ENCODE measurements at regions not wholly inside any gene's neighbourhood (a gene's known extent, or its start where the extent isn't known, plus 50 kb on each side); places are given as distances from the start of the nearest gene placed in this dataset.

DNA sequence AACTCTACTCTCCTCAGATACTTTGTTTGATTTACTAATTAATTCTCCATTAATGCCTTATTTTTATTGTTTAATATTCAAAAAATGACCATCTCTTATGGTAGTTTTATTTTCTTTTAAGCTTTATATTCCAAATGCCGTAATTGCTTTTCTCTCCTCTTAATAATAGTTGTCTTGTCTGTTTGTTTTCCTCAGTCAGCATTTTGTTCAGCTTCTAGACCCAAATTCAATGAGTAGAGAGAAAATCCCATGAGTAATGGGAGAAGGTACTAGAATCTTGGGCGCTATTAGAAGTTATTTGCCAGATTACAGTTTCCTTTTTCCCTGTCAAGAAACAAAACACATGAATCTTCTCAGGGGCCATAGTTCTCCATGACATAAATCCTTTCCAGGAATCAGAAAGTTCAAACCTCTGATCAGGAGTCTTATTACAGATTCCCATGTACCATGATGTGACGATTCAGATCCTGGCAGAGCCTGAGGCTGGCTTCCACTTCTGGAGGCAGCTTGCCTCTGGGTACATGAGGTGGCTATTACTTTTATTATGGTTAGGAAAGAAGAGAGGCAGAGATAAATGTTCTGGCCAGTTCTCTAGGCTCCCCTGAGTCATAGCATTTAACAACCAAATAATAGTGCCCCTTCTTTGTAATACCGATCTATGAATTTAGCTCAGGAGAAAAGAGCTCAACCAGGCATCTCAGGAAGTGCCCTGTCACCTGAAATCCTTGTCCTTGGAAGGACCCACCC is 485.1 kb upstream of the SETBP1 start:
- TF ChIP-seq, protein P1, sequence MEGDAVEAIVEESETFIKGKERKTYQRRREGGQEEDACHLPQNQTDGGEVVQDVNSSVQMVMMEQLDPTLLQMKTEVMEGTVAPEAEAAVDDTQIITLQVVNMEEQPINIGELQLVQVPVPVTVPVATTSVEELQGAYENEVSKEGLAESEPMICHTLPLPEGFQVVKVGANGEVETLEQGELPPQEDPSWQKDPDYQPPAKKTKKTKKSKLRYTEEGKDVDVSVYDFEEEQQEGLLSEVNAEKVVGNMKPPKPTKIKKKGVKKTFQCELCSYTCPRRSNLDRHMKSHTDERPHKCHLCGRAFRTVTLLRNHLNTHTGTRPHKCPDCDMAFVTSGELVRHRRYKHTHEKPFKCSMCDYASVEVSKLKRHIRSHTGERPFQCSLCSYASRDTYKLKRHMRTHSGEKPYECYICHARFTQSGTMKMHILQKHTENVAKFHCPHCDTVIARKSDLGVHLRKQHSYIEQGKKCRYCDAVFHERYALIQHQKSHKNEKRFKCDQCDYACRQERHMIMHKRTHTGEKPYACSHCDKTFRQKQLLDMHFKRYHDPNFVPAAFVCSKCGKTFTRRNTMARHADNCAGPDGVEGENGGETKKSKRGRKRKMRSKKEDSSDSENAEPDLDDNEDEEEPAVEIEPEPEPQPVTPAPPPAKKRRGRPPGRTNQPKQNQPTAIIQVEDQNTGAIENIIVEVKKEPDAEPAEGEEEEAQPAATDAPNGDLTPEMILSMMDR (IDR thresholded peaks at IDR 0.05; ENCODE audit: low read depth, low read length, missing control alignments): no peak

DNA sequence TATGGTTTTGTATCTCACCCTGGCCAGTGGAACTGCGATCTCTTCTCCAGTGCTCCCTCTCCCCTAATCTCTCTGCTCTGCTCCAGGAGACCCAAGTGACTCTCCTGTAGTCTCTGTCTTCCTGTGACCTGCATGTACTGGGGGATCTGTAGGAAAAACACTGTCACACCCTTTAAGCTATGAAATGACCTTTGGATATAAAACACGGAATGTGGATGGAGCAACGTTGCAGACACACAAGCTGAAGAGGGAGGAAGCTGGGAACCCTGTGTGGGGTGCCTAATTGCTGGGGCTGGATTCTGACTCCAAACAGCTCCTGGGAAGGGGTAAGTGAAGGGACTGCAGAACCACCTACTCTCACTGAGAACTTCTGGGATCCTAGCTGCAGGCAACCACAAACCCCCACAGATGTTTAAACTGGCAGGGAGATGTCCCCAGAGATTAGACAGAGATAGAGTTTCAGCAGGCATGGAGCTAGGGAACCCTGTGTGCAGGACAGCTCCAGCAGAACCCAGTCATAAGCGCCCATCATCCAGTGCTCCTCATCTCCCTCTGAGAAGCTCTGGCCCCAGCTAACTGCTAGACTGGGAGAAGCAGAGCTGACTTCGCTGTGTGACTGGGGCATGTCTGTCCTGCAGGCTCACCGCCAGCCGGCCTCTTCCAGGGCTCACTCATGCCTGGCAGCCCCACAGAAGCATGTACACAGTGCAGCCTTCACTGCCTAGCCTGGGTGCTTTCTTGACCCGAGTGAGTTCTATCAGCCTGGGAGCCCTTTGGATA is 482.7 kb upstream of the SETBP1 start:
- in situ Hi-C loops (cut with HindIII; ENCODE audit: low pct_ligation_motif_present, low sequenced_read_pairs): no loop called here
- no peak for DNase-seq
- no peak overlapping the region for H3K27ac ChIP-seq
- H3K36me3 ChIP-seq (replicated peaks): no peaks in the 10 kb centered on the region
- TF ChIP-seq, protein P1 (IDR thresholded peaks at IDR 0.05; ENCODE audit: low read depth, low read length, missing control alignments): no peak
- no peak overlapping the region for H3K4me3 ChIP-seq (ENCODE audit: low read depth, low read length)
- no peaks in the 10 kb centered on the region for H3K27me3 ChIP-seq (replicated peaks)

More for the DNA sequence above, 485.1 kb upstream of the SETBP1 start:
- Histone ChIP-seq H3K27me3 (replicated peaks) (no peaks in the 10 kb centered on the region), H3K36me3 (replicated peaks) (no peaks in the 10 kb centered on the region), H3K4me3 (ENCODE audit: low read depth, low read length) (no peak overlapping the region), H3K27ac (no peak overlapping the region)
- no peak for DNase-seq
- in situ Hi-C loops (cut with HindIII; ENCODE audit: low pct_ligation_motif_present, low sequenced_read_pairs): no loop called here

DNA sequence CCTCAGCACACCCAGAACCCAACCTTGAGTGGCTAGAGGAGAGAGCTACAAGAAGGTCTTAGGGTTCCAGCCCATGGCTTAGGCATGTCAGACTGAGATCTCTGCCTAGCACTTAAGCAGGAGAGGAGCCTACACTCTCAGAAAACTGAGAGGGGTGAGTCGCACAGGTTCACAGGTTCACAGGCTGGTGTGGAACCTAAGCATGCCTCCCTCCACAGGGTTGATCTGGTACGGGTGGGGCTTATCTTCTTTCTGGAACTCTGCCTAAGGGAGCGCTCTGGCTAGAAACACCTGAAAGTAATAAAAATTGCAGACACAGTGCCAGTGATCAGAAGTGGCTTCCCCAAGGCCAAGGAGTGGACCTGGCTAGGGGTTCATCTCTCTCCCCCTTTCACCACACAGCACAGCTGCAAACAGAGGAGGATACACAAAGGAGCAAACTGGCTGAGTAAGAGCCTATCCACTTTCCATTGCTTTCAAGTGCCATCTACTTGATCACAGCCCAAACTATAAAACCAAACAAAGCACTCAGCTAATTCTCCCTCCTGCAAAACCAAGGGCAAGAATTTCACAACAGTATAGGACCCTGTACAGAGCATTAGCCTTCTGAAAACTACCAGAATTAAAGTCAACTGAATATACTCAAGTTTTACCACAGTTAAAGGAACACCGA is 481.9 kb upstream of the SETBP1 start:
- DNase-seq: no peak
- H3K36me3 ChIP-seq (replicated peaks): no peaks in the 10 kb centered on the region
- no peaks in the 10 kb centered on the region for H3K27me3 ChIP-seq (replicated peaks)
- in situ Hi-C loops (cut with HindIII; ENCODE audit: low pct_ligation_motif_present, low sequenced_read_pairs): no loop called here
- TF ChIP-seq, protein P1 (IDR thresholded peaks at IDR 0.05; ENCODE audit: low read depth, low read length, missing control alignments): no peak
- no peak overlapping the region for H3K27ac ChIP-seq
- H3K4me3 ChIP-seq (ENCODE audit: low read depth, low read length): no peak overlapping the region

- in situ Hi-C loops (cut with HindIII; ENCODE audit: low pct_ligation_motif_present, low sequenced_read_pairs): no loop called here
Observed at GRCh38 chr18:44213293-44213692, 467.4 kb upstream of the SETBP1 start.

GRCh38 chr18:44214396-44214795 is 466.3 kb upstream of the SETBP1 start:
- Histone ChIP-seq H3K36me3 (replicated peaks) (no peaks in the 10 kb centered on the region), H3K4me3 (ENCODE audit: low read depth, low read length) (no peak overlapping the region), H3K27me3 (replicated peaks) (no peaks in the 10 kb centered on the region), H3K27ac (no peak overlapping the region)
- in situ Hi-C loops (cut with HindIII; ENCODE audit: low pct_ligation_motif_present, low sequenced_read_pairs): no loop called here
- TF ChIP-seq, protein P1 (IDR thresholded peaks at IDR 0.05; ENCODE audit: low read depth, low read length, missing control alignments): no peak
- no peak for DNase-seq

More at GRCh38 chr18:44213293-44213692, 467.4 kb upstream of the SETBP1 start:
- H3K36me3 ChIP-seq (replicated peaks): no peaks in the 10 kb centered on the region
- H3K27me3 ChIP-seq (replicated peaks): no peaks in the 10 kb centered on the region
- no peak for DNase-seq
- H3K4me3 ChIP-seq (ENCODE audit: low read depth, low read length): no peak overlapping the region
- H3K27ac ChIP-seq: no peak overlapping the region
- TF ChIP-seq, protein P1 (IDR thresholded peaks at IDR 0.05; ENCODE audit: low read depth, low read length, missing control alignments): no peak

Measured in brain microvascular endothelial cell (primary cell).